ENCODE measurements at regions not wholly inside any gene's neighbourhood (a gene's known extent, or its start where the extent isn't known, plus 50 kb on each side); places are given as distances from the start of the nearest gene placed in this dataset.

DNA sequence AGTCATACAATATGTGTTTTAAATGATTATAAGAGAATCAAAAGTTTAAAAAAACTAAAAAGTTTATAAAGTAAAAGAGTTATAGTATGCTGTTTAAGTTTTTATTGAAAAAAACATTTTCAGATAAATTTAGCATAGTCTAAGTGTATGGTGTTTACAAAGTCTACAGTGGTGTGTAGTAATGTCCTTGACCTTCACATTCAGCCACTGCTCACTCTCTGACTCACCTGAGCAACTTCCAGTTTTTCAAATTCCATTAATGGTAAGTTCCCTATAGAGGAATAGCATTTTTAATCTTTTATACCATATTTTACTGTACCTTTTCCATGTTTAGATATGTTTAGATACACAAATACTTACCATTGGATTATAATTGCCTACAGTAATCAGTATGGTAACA lies 842.4 kb upstream of the KLHL1 start:
- Histone ChIP-seq H3K4me3 (no peak overlapping the region), H3K4me1 (ENCODE audit: insufficient read depth) (no peaks in the 10 kb centered on the region), H2AFZ (no peak overlapping the region), H3K9me2 (replicated peaks; ENCODE audit: insufficient read depth) (no peaks in the 10 kb centered on the region), H3K27ac (no peak overlapping the region), H3K79me2 (no peaks in the 10 kb centered on the region), H3K36me3 (replicated peaks; ENCODE audit: insufficient read depth, low read depth) (no peaks in the 10 kb centered on the region), H4K20me1 (ENCODE audit: insufficient read depth, poor library complexity, severe bottlenecking) (no peaks in the 10 kb centered on the region), H3K9me3 (ENCODE audit: low read depth) (no peaks in the 10 kb centered on the region), H3K27me3 (no peaks in the 10 kb centered on the region), H3K4me2 (no peak overlapping the region)
- no peak for DNase-seq (ENCODE audit: low spot score)
- TF ChIP-seq CTCF (IDR thresholded peaks at IDR 0.05; ENCODE audit: poor library complexity) (no peak), EZH2 (IDR thresholded peaks at IDR 0.05; ENCODE audit: borderline replicate concordance) (no peak), EZH2phosphoT487 (IDR thresholded peaks at IDR 0.05; ENCODE audit: low read depth, severe bottlenecking, unreplicated experiment) (no peak)

GRCh38 chr13:70945506-70945905 lies 837.3 kb upstream of the KLHL1 start:
- TF ChIP-seq EZH2 (IDR thresholded peaks at IDR 0.05; ENCODE audit: borderline replicate concordance) (no peak), CTCF (IDR thresholded peaks at IDR 0.05; ENCODE audit: poor library complexity) (no peak), EZH2phosphoT487 (IDR thresholded peaks at IDR 0.05; ENCODE audit: low read depth, severe bottlenecking, unreplicated experiment) (no peak)
- Histone ChIP-seq H3K4me1 (ENCODE audit: insufficient read depth) (no peaks in the 10 kb centered on the region), H3K9me2 (replicated peaks; ENCODE audit: insufficient read depth) (no peaks in the 10 kb centered on the region), H3K4me3 (no peak overlapping the region), H3K27me3 (no peaks in the 10 kb centered on the region), H3K36me3 (replicated peaks; ENCODE audit: insufficient read depth, low read depth) (no peaks in the 10 kb centered on the region), H3K4me2 (no peak overlapping the region), H3K27ac (no peak overlapping the region), H3K79me2 (no peaks in the 10 kb centered on the region), H4K20me1 (ENCODE audit: insufficient read depth, poor library complexity, severe bottlenecking) (no peaks in the 10 kb centered on the region), H2AFZ (no peak overlapping the region), H3K9me3 (ENCODE audit: low read depth) (no peaks in the 10 kb centered on the region)
- 92% methylated on average over 2 of the region's 2 CpGs for WGBS (ENCODE audit: low lambda C conversion rate, missing lambda C conversion rate)
- DNase-seq (ENCODE audit: low spot score) = no peak

DNA sequence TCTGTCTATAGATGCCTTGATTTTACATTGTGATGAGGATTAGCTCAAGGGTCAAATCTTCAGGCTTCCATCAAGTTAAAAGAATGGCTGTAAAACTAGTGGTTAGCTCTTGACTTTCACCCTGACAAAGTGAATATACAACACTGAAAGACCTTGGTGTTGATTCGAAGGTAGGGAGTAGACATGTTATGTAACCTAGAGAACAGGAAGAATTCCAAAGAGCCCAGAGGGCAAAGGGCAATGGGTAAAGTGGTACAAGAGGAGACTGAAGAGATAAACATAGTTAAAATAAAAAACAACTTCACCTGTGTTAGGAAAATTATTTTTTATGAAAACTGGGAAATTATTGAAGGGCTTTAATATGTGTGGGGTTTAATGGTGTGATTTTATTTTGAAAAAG lies 833.2 kb upstream of the KLHL1 start:
- Histone ChIP-seq H3K4me2 (no peak overlapping the region), H3K27me3 (no peaks in the 10 kb centered on the region), H3K27ac (no peak overlapping the region), H3K79me2 (no peaks in the 10 kb centered on the region), H3K4me1 (ENCODE audit: insufficient read depth) (no peaks in the 10 kb centered on the region), H3K9me3 (ENCODE audit: low read depth) (no peaks in the 10 kb centered on the region), H2AFZ (no peak overlapping the region), H3K4me3 (no peak overlapping the region), H3K9me2 (replicated peaks; ENCODE audit: insufficient read depth) (no peaks in the 10 kb centered on the region), H3K36me3 (replicated peaks; ENCODE audit: insufficient read depth, low read depth) (no peaks in the 10 kb centered on the region), H4K20me1 (ENCODE audit: insufficient read depth, poor library complexity, severe bottlenecking) (no peaks in the 10 kb centered on the region)
- TF ChIP-seq EZH2phosphoT487 (IDR thresholded peaks at IDR 0.05; ENCODE audit: low read depth, severe bottlenecking, unreplicated experiment) = no peak
- TF ChIP-seq EZH2 (IDR thresholded peaks at IDR 0.05; ENCODE audit: borderline replicate concordance) = no peak
- no peak for TF ChIP-seq CTCF (IDR thresholded peaks at IDR 0.05; ENCODE audit: poor library complexity)
- DNase-seq (ENCODE audit: low spot score) = no peak
- WGBS (ENCODE audit: low lambda C conversion rate, missing lambda C conversion rate) = 64% methylated on average over 1 of the region's 1 CpG

DNA sequence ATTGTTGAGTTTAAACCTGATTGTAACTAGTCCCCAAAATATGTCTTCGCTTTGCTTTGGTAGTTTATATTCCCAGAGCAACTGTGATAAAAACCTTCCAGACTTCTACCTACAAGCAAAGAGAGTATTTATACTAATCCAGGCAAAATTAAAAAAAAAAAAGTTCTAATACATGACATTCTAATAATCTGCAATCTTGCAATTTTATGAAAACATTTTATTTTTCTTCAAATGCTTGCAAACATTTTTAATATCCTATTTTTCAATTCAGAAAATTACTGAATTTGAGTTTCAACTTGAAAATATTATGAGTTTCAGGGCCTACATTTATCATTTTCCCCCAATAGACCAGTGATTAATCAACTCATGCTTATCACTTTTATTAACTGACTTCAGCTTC lies 830.2 kb upstream of the KLHL1 start:
- TF ChIP-seq EZH2phosphoT487 (IDR thresholded peaks at IDR 0.05; ENCODE audit: low read depth, severe bottlenecking, unreplicated experiment) (no peak), CTCF (IDR thresholded peaks at IDR 0.05; ENCODE audit: poor library complexity) (no peak), EZH2 (IDR thresholded peaks at IDR 0.05; ENCODE audit: borderline replicate concordance) (no peak)
- H3K4me1 ChIP-seq (ENCODE audit: insufficient read depth) = no peaks in the 10 kb centered on the region
- no peaks in the 10 kb centered on the region for H3K9me2 ChIP-seq (replicated peaks; ENCODE audit: insufficient read depth)
- no peaks in the 10 kb centered on the region for H3K79me2 ChIP-seq
- no peaks in the 10 kb centered on the region for H3K27me3 ChIP-seq
- no peak overlapping the region for H2AFZ ChIP-seq
- H3K36me3 ChIP-seq (replicated peaks; ENCODE audit: insufficient read depth, low read depth) = no peaks in the 10 kb centered on the region
- 96% methylated on average over 1 of the region's 1 CpG for WGBS (ENCODE audit: low lambda C conversion rate, missing lambda C conversion rate)
- H3K4me3 ChIP-seq = no peak overlapping the region
- no peak for DNase-seq (ENCODE audit: low spot score)
- no peaks in the 10 kb centered on the region for H4K20me1 ChIP-seq (ENCODE audit: insufficient read depth, poor library complexity, severe bottlenecking)
- no peak overlapping the region for H3K27ac ChIP-seq
- H3K9me3 ChIP-seq (ENCODE audit: low read depth) = no peaks in the 10 kb centered on the region
- H3K4me2 ChIP-seq = no peak overlapping the region

Data from hepatocyte (in vitro differentiated cells).